ENCODE measurements at regions not wholly inside any gene's neighbourhood (a gene's known extent, or its start where the extent isn't known, plus 50 kb on each side); places are given as distances from the start of the nearest gene placed in this dataset.

DNA sequence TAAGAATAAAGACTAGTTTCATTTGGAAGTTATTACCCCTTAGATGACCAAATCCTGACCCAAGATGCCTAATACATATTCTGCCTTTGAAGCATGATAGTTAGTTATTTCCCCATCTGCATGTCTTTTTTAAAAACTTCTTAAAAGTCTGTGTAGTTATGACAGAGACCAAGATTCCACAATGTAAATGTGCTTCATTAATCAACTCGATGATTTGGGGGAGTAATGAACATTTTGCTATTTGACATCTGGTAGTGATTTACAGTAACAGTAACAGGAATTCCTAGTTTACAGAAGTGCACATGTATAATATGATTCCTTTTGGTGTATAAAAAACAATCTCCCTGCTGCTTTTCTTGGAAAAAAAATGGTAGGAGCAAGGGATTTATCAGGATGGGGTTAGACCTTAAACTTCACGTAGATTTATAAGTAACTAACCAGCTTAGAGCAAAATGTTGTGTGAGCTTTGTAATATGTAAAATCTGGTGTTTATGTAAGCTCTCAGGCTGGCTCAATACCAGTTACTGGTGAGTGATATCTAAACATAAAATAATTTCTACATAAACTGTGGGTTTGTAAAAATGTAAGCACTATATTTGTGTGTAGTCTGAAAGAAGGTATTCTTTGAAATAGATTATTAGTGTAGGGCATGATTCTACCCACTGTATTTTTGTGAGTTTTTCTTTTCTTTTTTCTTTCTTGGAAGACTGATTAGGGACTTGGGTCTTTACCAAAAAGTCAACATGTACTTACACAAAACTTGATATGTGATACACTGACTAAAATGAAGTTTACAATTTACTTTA lies 641.6 kb downstream of the EPHA4 start:
- no peak overlapping the region for H2AFZ ChIP-seq
- TF ChIP-seq EZH2phosphoT487 (IDR thresholded peaks at IDR 0.05; ENCODE audit: low read depth, severe bottlenecking, unreplicated experiment) (no peak), EZH2 (IDR thresholded peaks at IDR 0.05; ENCODE audit: borderline replicate concordance) (no peak)
- TF ChIP-seq, protein P1, sequence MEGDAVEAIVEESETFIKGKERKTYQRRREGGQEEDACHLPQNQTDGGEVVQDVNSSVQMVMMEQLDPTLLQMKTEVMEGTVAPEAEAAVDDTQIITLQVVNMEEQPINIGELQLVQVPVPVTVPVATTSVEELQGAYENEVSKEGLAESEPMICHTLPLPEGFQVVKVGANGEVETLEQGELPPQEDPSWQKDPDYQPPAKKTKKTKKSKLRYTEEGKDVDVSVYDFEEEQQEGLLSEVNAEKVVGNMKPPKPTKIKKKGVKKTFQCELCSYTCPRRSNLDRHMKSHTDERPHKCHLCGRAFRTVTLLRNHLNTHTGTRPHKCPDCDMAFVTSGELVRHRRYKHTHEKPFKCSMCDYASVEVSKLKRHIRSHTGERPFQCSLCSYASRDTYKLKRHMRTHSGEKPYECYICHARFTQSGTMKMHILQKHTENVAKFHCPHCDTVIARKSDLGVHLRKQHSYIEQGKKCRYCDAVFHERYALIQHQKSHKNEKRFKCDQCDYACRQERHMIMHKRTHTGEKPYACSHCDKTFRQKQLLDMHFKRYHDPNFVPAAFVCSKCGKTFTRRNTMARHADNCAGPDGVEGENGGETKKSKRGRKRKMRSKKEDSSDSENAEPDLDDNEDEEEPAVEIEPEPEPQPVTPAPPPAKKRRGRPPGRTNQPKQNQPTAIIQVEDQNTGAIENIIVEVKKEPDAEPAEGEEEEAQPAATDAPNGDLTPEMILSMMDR (IDR thresholded peaks at IDR 0.05; ENCODE audit: poor library complexity): no peak
- no peaks in the 10 kb centered on the region for H3K36me3 ChIP-seq (replicated peaks; ENCODE audit: insufficient read depth, low read depth)
- DNase-seq (ENCODE audit: low spot score): no peak
- 44% methylated on average over 2 of the region's 2 CpGs for WGBS (ENCODE audit: low lambda C conversion rate, missing lambda C conversion rate)
- no peaks in the 10 kb centered on the region for H4K20me1 ChIP-seq (ENCODE audit: insufficient read depth, poor library complexity, severe bottlenecking)
- no peak overlapping the region for H3K4me3 ChIP-seq
- H3K4me2 ChIP-seq: no peak overlapping the region
- no peaks in the 10 kb centered on the region for H3K9me2 ChIP-seq (replicated peaks; ENCODE audit: insufficient read depth)
- H3K4me1 ChIP-seq (ENCODE audit: insufficient read depth): no peaks in the 10 kb centered on the region
- H3K27ac ChIP-seq: no peak overlapping the region
- no peaks in the 10 kb centered on the region for H3K79me2 ChIP-seq
- no peaks in the 10 kb centered on the region for H3K27me3 ChIP-seq
- H3K9me3 ChIP-seq (ENCODE audit: low read depth): no peaks in the 10 kb centered on the region

DNA sequence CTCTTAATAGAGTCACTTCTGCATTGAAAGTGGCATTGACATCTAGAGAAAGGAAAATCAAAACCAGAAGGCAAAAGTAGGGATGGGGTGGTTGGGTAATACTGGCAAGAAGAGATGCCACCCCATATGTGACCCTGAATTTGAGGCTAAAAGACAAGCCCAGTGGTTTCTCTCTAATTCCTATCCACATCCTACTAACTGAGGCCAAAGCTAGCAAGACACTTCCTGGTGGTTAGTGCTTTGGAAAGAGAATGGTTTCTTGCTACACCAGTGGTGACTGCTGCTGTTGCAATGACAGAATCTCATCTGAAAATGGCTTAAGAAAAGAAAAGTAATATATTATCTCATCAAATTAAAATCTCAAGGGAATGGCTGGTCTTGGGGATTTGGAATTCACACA lies 640.6 kb downstream of the EPHA4 start:
- Histone ChIP-seq H3K27me3 (no peaks in the 10 kb centered on the region), H3K4me2 (no peak overlapping the region), H4K20me1 (ENCODE audit: insufficient read depth, poor library complexity, severe bottlenecking) (no peaks in the 10 kb centered on the region), H3K36me3 (replicated peaks; ENCODE audit: insufficient read depth, low read depth) (no peaks in the 10 kb centered on the region), H3K4me3 (no peak overlapping the region), H3K9me3 (ENCODE audit: low read depth) (no peaks in the 10 kb centered on the region), H3K79me2 (no peaks in the 10 kb centered on the region), H3K27ac (no peak overlapping the region), H2AFZ (no peak overlapping the region), H3K9me2 (replicated peaks; ENCODE audit: insufficient read depth) (no peaks in the 10 kb centered on the region), H3K4me1 (ENCODE audit: insufficient read depth) (no peaks in the 10 kb centered on the region)
- DNase-seq (ENCODE audit: low spot score): no peak
- TF ChIP-seq, protein P1 (IDR thresholded peaks at IDR 0.05; ENCODE audit: poor library complexity): no peak
- TF ChIP-seq EZH2phosphoT487 (IDR thresholded peaks at IDR 0.05; ENCODE audit: low read depth, severe bottlenecking, unreplicated experiment): no peak
- no peak for TF ChIP-seq EZH2 (IDR thresholded peaks at IDR 0.05; ENCODE audit: borderline replicate concordance)

DNA sequence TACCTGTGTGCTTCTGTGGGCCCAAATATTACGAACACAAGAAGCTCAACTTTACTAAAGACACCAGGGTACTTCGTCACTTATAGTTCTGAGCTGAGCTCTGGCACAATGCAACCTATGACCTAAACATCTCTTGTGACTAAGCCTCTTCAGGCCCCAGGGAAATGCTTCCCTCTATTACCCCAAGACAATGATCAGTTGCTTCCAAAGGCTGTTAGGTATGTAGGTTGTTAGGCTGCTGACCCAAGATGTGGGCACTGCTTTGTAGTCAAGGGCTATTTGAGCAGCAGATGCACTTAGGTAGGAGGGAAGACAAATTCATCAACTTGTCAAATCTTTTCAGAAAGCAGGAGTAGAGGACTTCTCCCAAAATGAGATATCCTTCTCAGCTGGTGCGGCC lies 640.1 kb downstream of the EPHA4 start:
- H3K4me2 ChIP-seq: no peak overlapping the region
- H3K79me2 ChIP-seq: no peaks in the 10 kb centered on the region
- no peak for DNase-seq (ENCODE audit: low spot score)
- H2AFZ ChIP-seq: no peak overlapping the region
- no peaks in the 10 kb centered on the region for H3K9me3 ChIP-seq (ENCODE audit: low read depth)
- H3K9me2 ChIP-seq (replicated peaks; ENCODE audit: insufficient read depth): no peaks in the 10 kb centered on the region
- no peaks in the 10 kb centered on the region for H3K27me3 ChIP-seq
- WGBS (ENCODE audit: low lambda C conversion rate, missing lambda C conversion rate): 96% methylated on average over 3 of the region's 3 CpGs
- no peaks in the 10 kb centered on the region for H4K20me1 ChIP-seq (ENCODE audit: insufficient read depth, poor library complexity, severe bottlenecking)
- no peak overlapping the region for H3K27ac ChIP-seq
- H3K4me1 ChIP-seq (ENCODE audit: insufficient read depth): no peaks in the 10 kb centered on the region
- no peak overlapping the region for H3K4me3 ChIP-seq
- H3K36me3 ChIP-seq (replicated peaks; ENCODE audit: insufficient read depth, low read depth): no peaks in the 10 kb centered on the region
- TF ChIP-seq EZH2 (IDR thresholded peaks at IDR 0.05; ENCODE audit: borderline replicate concordance): no peak
- no peak for TF ChIP-seq EZH2phosphoT487 (IDR thresholded peaks at IDR 0.05; ENCODE audit: low read depth, severe bottlenecking, unreplicated experiment)
- TF ChIP-seq, protein P1 (IDR thresholded peaks at IDR 0.05; ENCODE audit: poor library complexity): no peak

All from hepatocyte (in vitro differentiated cells).